Activated CD8-positive, alpha-beta T cell treated with anti-CD3 and anti-CD28 coated beads for 36 hours (primary cell): ENCODE measurements at regions not wholly inside any gene's neighbourhood (a gene's known extent, or its start where the extent isn't known, plus 50 kb on each side); places are given as distances from the start of the nearest gene placed in this dataset.

Source experiments
- ATAC-seq: fragments of 200-7000 bp; cut with Tn5 transposase; one replicate; pipeline ENCODE4 v1.10.0; 2021; ENCODE audit warnings: mild to moderate bottlenecking, moderate library complexity
- CTCF ChIA-PET: fragments of 350-600 bp; sonication (Branson Sonifier 250); formaldehyde crosslinking; loops from one replicate; lab custom pipeline; 2021; ENCODE audit warnings: antibody characterized with exemption; lab: Charles Lee
- POLR2A ChIA-PET: fragments of 350-600 bp; sonication (Branson Sonifier 250); formaldehyde crosslinking; loops from one replicate; lab custom pipeline; 2021; ENCODE audit warnings: antibody characterized with exemption; lab: Charles Lee
- DNase-seq: peaks from one replicate; pipeline ENCODE4 v3.0.0-alpha.2; 2020
- H3K27ac Mint-ChIP-seq: one replicate; pipeline ENCODE4 v1.8.0; 2021; ENCODE audit warnings: mild to moderate bottlenecking, mixed read lengths
- H3K27me3 Mint-ChIP-seq: one replicate; pipeline ENCODE4 v1.8.0; 2021; ENCODE audit warnings: mixed read lengths
- H3K36me3 Mint-ChIP-seq: one replicate; pipeline ENCODE4 v1.8.0; 2021; ENCODE audit warnings: low read depth, mixed read lengths
- H3K4me1 Mint-ChIP-seq: one replicate; pipeline ENCODE4 v1.8.0; 2021; ENCODE audit warnings: low read depth, mixed read lengths
- H3K4me3 Mint-ChIP-seq: one replicate; pipeline ENCODE4 v1.8.0; 2021; ENCODE audit warnings: mild to moderate bottlenecking, moderate library complexity, mixed read lengths
- H3K9me3 Mint-ChIP-seq: one replicate; pipeline ENCODE4 v1.8.0; 2021; ENCODE audit warnings: mixed read lengths
- intact Hi-C: fragments of 100-400 bp; cut with micrococcal nuclease; formaldehyde crosslinking; loops from one replicate; pipeline ENCODE4 v1.10.0; 2022
- TF ChIP-seq, protein P1 (sequence below): fragments of 200-600 bp; IDR thresholded peaks from one replicate; pipeline ENCODE4 v1.8.0; 2022; ENCODE audit warnings: antibody characterized with exemption, mild to moderate bottlenecking

DNA sequence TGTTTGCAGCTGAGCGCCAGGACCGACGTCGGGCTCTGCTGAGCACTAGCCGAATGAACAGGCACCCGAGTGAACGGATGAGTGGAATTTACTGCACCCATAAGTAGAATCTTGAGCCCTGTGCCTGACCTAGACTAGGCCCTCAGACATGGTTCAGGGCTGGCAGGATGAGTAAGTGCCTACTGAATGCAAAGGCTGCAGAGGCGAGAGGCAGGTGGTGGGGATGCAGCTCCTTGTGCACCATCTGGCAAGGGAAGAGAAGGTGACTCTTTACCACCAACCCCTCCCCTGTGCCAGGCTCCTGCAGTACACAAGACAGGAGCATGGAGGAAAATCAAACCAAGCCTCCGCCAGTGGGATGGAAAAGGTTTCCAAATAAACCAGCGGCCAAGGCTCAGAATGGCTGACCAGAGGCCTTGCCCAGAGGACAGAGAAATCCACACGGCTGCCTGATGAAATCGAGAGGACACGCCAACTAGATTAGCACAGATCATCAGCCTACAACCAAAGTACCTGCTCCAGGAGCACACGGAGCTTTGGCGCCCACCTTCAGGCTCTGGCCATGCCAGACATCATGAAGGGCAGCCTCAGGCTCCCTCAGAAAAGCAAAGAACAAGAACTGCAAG is 141.7 kb upstream of the IQSEC1 start:
- DNase-seq (no peak), ATAC-seq (no peak)
- Mint-ChIP-seq H3K4me1 (no peaks in the 10 kb centered on the region), H3K36me3 (no peaks in the 10 kb centered on the region), H3K9me3 (no peaks in the 10 kb centered on the region), H3K4me3 (no peak overlapping the region), H3K27ac (no peak overlapping the region), H3K27me3 (no peaks in the 10 kb centered on the region)
- intact Hi-C loops = no loop called here
- POLR2A ChIA-PET = interaction anchor here (0.5 kb wide), 1 partner anchor 15 kb away, joined by 3 read pairs; no protein-coding TSS in a partner anchor
- TF ChIP-seq, protein P1, sequence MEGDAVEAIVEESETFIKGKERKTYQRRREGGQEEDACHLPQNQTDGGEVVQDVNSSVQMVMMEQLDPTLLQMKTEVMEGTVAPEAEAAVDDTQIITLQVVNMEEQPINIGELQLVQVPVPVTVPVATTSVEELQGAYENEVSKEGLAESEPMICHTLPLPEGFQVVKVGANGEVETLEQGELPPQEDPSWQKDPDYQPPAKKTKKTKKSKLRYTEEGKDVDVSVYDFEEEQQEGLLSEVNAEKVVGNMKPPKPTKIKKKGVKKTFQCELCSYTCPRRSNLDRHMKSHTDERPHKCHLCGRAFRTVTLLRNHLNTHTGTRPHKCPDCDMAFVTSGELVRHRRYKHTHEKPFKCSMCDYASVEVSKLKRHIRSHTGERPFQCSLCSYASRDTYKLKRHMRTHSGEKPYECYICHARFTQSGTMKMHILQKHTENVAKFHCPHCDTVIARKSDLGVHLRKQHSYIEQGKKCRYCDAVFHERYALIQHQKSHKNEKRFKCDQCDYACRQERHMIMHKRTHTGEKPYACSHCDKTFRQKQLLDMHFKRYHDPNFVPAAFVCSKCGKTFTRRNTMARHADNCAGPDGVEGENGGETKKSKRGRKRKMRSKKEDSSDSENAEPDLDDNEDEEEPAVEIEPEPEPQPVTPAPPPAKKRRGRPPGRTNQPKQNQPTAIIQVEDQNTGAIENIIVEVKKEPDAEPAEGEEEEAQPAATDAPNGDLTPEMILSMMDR = no peak
- CTCF ChIA-PET = interaction anchor here (0.9 kb wide), 1 partner anchor 15 kb away, joined by 3 read pairs; no protein-coding TSS in a partner anchor

DNA sequence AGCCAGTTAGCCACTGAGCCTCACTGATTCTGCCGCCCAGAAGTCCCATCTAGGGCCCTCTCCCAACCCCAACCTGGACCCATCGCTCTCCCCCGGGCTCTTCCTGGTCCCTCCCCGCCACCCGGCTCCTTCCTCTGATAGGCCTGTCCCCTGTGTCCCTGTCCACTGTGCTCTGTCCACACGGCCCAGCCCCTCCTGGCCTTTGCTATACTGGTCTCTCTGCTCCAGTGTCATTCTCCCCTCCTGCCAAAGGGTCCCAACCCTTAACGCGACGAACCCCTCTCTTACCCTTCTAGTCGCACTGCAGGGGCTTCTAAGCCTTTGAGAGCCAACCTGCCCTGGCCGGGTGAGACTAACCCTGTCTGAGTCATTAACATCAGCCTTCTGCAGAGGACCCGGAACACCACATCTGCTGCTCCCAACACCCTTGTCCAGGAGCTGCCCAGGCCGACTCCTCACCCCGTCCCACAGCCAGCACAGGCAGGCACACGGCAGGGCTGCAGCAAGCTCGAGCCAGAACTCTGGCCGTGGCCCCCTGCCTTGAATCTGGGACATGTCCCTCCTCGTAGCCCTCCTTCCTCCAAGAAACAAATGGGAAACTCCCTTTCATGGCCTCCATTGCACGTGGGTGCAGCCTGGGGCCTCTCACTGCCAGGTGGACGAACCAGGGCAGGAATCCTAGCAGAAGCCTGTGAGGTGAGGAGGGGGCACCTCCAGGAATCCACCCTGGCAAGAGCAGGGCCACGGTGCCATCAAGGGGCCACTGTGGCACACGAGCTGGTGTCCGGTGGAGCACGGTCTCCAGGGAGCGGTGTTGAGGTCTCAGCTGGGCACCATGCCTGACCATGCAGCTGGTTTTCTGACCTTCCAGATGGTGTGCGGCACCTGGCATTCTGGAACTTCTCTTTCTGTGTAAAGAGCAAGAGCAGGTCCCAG is 140.9 kb upstream of the IQSEC1 start:
- Mint-ChIP-seq H3K27ac (no peak overlapping the region), H3K27me3 (no peaks in the 10 kb centered on the region), H3K4me1 (no peaks in the 10 kb centered on the region), H3K9me3 (no peaks in the 10 kb centered on the region), H3K4me3 (no peak overlapping the region), H3K36me3 (no peaks in the 10 kb centered on the region)
- CTCF ChIA-PET = no interaction called here
- DNase-seq (no peak), ATAC-seq (no peak)
- TF ChIP-seq, protein P1 = no peak
- intact Hi-C loops = no loop called here
- POLR2A ChIA-PET = interaction anchor here (0.5 kb wide), 1 partner anchor 15 kb away, joined by 3 read pairs; no protein-coding TSS in a partner anchor

DNA sequence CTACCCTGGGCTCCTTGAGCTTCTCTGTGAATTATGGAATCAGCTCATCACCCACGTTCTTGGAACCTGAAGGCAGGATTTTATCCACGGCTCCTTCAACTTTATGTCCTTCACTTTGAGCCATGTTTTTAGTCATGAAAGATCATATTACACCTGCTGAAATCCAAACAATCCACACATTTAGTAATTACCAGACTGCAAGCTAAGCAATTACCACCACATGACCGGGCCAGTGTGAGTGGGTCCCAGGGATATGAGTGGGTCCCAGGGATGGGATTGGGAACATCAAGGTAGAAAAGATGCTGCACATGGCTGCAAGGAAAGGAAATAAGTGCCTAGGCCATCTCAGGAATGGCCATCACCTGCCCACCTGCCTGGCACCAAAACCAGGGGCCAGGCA is 140.3 kb upstream of the IQSEC1 start:
- ChIA-PET CTCF (no interaction called here), POLR2A (no interaction called here)
- Mint-ChIP-seq H3K27me3 (no peaks in the 10 kb centered on the region), H3K9me3 (no peaks in the 10 kb centered on the region), H3K36me3 (no peaks in the 10 kb centered on the region), H3K4me1 (no peaks in the 10 kb centered on the region), H3K4me3 (no peak overlapping the region), H3K27ac (no peak overlapping the region)
- TF ChIP-seq, protein P1 = no peak
- DNase-seq (no peak), ATAC-seq (no peak)
- intact Hi-C loops = no loop called here

DNA sequence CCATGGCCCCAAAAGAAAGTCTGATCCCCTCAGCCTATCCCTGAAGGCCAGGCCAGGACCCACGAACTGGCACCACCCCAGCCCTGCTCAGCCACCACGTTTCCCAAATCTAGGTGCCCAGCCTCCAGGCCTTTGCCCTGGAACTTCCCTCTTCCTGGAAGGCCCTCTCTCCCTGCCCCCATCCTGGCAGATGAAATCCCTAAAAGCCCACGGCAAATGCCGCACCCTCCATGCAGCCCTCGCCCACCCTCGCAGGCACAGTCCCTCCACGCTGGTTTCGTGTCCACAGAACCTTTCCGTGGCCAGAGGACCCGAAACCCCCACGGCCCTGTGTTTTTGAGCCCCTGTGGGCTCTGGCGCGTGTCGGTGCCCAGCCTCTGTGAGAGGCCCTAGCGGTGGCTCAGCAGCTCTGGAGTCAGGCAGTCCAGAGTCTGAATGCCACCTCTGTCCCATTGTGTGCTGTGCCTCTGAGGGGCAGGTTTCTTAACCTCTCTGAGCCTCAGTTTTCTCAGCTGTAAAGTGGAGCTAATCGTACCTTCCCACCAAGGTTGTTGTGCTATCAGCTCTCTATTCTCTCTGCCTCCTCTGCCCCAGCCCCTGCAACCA is 138.5 kb upstream of the IQSEC1 start:
- ChIA-PET CTCF (no interaction called here), POLR2A (no interaction called here)
- Mint-ChIP-seq H3K27me3 (peaks cover 10% of the 10 kb centered on the region), H3K4me1 (no peaks in the 10 kb centered on the region), H3K4me3 (no peak overlapping the region), H3K9me3 (no peaks in the 10 kb centered on the region), H3K36me3 (no peaks in the 10 kb centered on the region), H3K27ac (no peak overlapping the region)
- ATAC-seq (no peak), DNase-seq (no peak)
- TF ChIP-seq, protein P1 = no peak
- intact Hi-C loops = no loop called here
